HEK293 (cell line): ENCODE measurements at regions not wholly inside any gene's neighbourhood (a gene's known extent, or its start where the extent isn't known, plus 50 kb on each side); places are given as distances from the start of the nearest gene placed in this dataset.

Experiments
- CTCF ChIA-PET: fragments of 350-600 bp; formaldehyde crosslinking; extraction: SDS; loops from one replicate; lab custom pipeline; 2021; ENCODE audit warnings: antibody characterized with exemption; lab: Yijun Ruan, JAX
- POLR2A ChIA-PET: fragments of 300-600 bp; formaldehyde crosslinking; extraction: SDS; loops from one replicate; lab custom pipeline; 2020; ENCODE audit warnings: antibody characterized with exemption, inconsistent platforms; lab: Yijun Ruan, JAX
- H3K27ac ChIP-seq: fragments of 200-500 bp; sonication (Bioruptor generic); 2 replicates; pipeline ENCODE4 v1.5.1; 2014; ENCODE audit warnings: low read depth, low read length, control low read depth, inconsistent platforms; ENCODE audit errors: extremely low read depth
- H3K36me3 ChIP-seq, 2 experiments: fragments of 200-500 bp in 1 of 2; sonication (Bioruptor generic) in 1 of 2; 1 replicate in 1 of 2; 2 replicates in 1 of 2; pipeline ENCODE4 v1.5.1; 2014 to 2017; ENCODE audit warnings: inconsistent platforms in 2 of 2, low read length in 2 of 2; ENCODE audit not compliant: control insufficient read depth in 2 of 2, insufficient read depth in 1 of 2
- H3K4me1 ChIP-seq: fragments of 200-500 bp; sonication (Bioruptor generic); 2 replicates; pipeline ENCODE4 v1.5.1; 2014; ENCODE audit warnings: mild to moderate bottlenecking, low read length, inconsistent platforms; ENCODE audit not compliant: control insufficient read depth, insufficient read depth
- H3K4me3 ChIP-seq: 2 replicates; pipeline ENCODE4 v1.5.1; 2011; ENCODE audit warnings: low read depth, mild to moderate bottlenecking, control low read depth, low read length, moderate library complexity
- H3K9me3 ChIP-seq: fragments of 200-500 bp; sonication (Bioruptor generic); 2 replicates; pipeline ENCODE4 v1.5.1; 2014; ENCODE audit warnings: low read depth, low read length, inconsistent platforms; ENCODE audit not compliant: control insufficient read depth, insufficient read depth
- BCL6B ChIP-seq: fragments of 450-650 bp; formaldehyde crosslinking; IDR thresholded peaks from 2 replicates; pipeline ENCODE4 v1.5.1; 2017; ENCODE audit warnings: missing biosample characterization, missing genetic modification characterization
- GFI1B ChIP-seq: fragments of 450-650 bp; formaldehyde crosslinking; IDR thresholded peaks from 2 replicates; pipeline ENCODE4 v1.5.1; 2016; ENCODE audit warnings: missing biosample characterization, missing genetic modification characterization
- KLF9 ChIP-seq: fragments of 450-650 bp; formaldehyde crosslinking; IDR thresholded peaks from 2 replicates; pipeline ENCODE4 v1.5.1; 2016; ENCODE audit warnings: missing biosample characterization, missing genetic modification characterization, low read depth
- PBX3 ChIP-seq: sonication (generic); formaldehyde crosslinking; IDR thresholded peaks from 2 replicates; pipeline ENCODE4 v1.8.1; 2022; ENCODE audit warnings: mild to moderate bottlenecking, moderate library complexity, missing genetic modification reagents
- SCRT2 ChIP-seq: fragments of 450-650 bp; formaldehyde crosslinking; IDR thresholded peaks from 2 replicates; pipeline ENCODE4 v1.5.1; 2016; ENCODE audit warnings: missing biosample characterization, missing genetic modification characterization
- SP7 ChIP-seq: fragments of 450-650 bp; formaldehyde crosslinking; IDR thresholded peaks from 2 replicates; pipeline ENCODE4 v1.5.1; 2016; ENCODE audit warnings: missing biosample characterization, missing genetic modification characterization
- ZBTB1 ChIP-seq: fragments of 450-650 bp; formaldehyde crosslinking; IDR thresholded peaks from 2 replicates; pipeline ENCODE4 v1.5.1; 2016; ENCODE audit warnings: missing biosample characterization, missing genetic modification characterization
- ZBTB10 ChIP-seq: fragments of 450-650 bp; formaldehyde crosslinking; IDR thresholded peaks from 2 replicates; pipeline ENCODE4 v1.5.1; 2016; ENCODE audit warnings: missing biosample characterization, missing genetic modification characterization
- ZBTB26 ChIP-seq: fragments of 450-650 bp; formaldehyde crosslinking; optimal IDR thresholded peaks from 2 replicates; pipeline ENCODE3; 2016; ENCODE audit warnings: missing biosample characterization, mild to moderate bottlenecking, missing genetic modification characterization
- ZBTB44 ChIP-seq: fragments of 450-650 bp; IDR thresholded peaks from 2 replicates; pipeline ENCODE4 v1.5.1; 2018; ENCODE audit warnings: missing biosample characterization, mild to moderate bottlenecking, missing genetic modification characterization
- ZNF146 ChIP-seq: fragments of 450-650 bp; formaldehyde crosslinking; IDR thresholded peaks from 2 replicates; pipeline ENCODE4 v1.5.1; 2016; ENCODE audit warnings: missing biosample characterization, missing genetic modification characterization
- ZNF175 ChIP-seq: fragments of 450-650 bp; formaldehyde crosslinking; IDR thresholded peaks from 2 replicates; pipeline ENCODE4 v1.5.1; 2016; ENCODE audit warnings: missing biosample characterization, missing genetic modification characterization
- ZNF292 ChIP-seq: fragments of 450-650 bp; formaldehyde crosslinking; IDR thresholded peaks from 2 replicates; pipeline ENCODE4 v1.5.1; 2016; ENCODE audit warnings: low read depth, missing biosample characterization, missing genetic modification characterization, borderline replicate concordance
- ZNF394 ChIP-seq: fragments of 450-650 bp; formaldehyde crosslinking; IDR thresholded peaks from 2 replicates; pipeline ENCODE4 v1.5.1; 2016; ENCODE audit warnings: missing biosample characterization, missing genetic modification characterization, mild to moderate bottlenecking, moderate library complexity, borderline replicate concordance
- ZNF623 ChIP-seq: fragments of 450-650 bp; formaldehyde crosslinking; IDR thresholded peaks from 2 replicates; pipeline ENCODE4 v1.5.1; 2016; ENCODE audit warnings: missing biosample characterization, missing genetic modification characterization
- ZNF664 ChIP-seq: fragments of 450-650 bp; formaldehyde crosslinking; IDR thresholded peaks from 2 replicates; pipeline ENCODE4 v1.5.1; 2016; ENCODE audit warnings: missing biosample characterization, missing genetic modification characterization
- ZNF692 ChIP-seq: fragments of 450-650 bp; formaldehyde crosslinking; IDR thresholded peaks from 2 replicates; pipeline ENCODE4 v1.5.1; 2016; ENCODE audit warnings: missing biosample characterization, missing genetic modification characterization
- ZNF76 ChIP-seq: fragments of 450-650 bp; formaldehyde crosslinking; IDR thresholded peaks from 2 replicates; pipeline ENCODE4; 2016; ENCODE audit warnings: low read depth, missing biosample characterization, missing genetic modification characterization, borderline replicate concordance
- ZNF791 ChIP-seq: fragments of 450-650 bp; formaldehyde crosslinking; IDR thresholded peaks from 2 replicates; pipeline ENCODE4 v1.5.1; 2016; ENCODE audit warnings: missing biosample characterization, missing genetic modification characterization
- ZNF843 ChIP-seq: fragments of 450-650 bp; formaldehyde crosslinking; IDR thresholded peaks from 2 replicates; pipeline ENCODE4 v1.5.1; 2016; ENCODE audit warnings: missing biosample characterization, missing genetic modification characterization

GRCh38 chr18:52082246-52082645 lies 257.8 kb upstream of the DCC start (continued):
- TF ChIP-seq ZNF394 = no peak

GRCh38 chr18:52087140-52087539 lies 252.9 kb upstream of the DCC start:
- POLR2A ChIA-PET = no interaction called here
- H3K9me3 ChIP-seq = no peaks in the 10 kb centered on the region
- H3K36me3 ChIP-seq = no peaks in the 10 kb centered on the region
- no peak overlapping the region for H3K4me3 ChIP-seq
- no peak overlapping the region for H3K27ac ChIP-seq
- TF ChIP-seq ZNF76 = no peak
- TF ChIP-seq ZNF692 (tag by site-specific recombination) = no peak
- TF ChIP-seq SCRT2 (tag by site-specific recombination) = no peak
- TF ChIP-seq PBX3 (CRISPR knock-in tag) = no peak
- no peak for TF ChIP-seq ZNF791 (tag by site-specific recombination)
- H3K4me1 ChIP-seq = no peaks in the 10 kb centered on the region
- CTCF ChIA-PET = no interaction called here

GRCh38 chr18:52090005-52090404 lies 250.0 kb upstream of the DCC start:
- Histone ChIP-seq H3K4me3 (no peak overlapping the region), H3K4me1 (no peaks in the 10 kb centered on the region), H3K27ac (no peak overlapping the region), H3K36me3 (no peaks in the 10 kb centered on the region), H3K9me3 (no peaks in the 10 kb centered on the region)
- CTCF ChIA-PET = interaction anchor here (1.2 kb wide), 1 partner anchor 9 kb away, joined by 3 read pairs; no protein-coding TSS in a partner anchor
- TF ChIP-seq ZNF146 (tag by site-specific recombination) (no peak), ZNF843 (tag by site-specific recombination) (no peak), ZBTB44 (tag by site-specific recombination) (no peak), KLF9 (no peak)
- POLR2A ChIA-PET = no interaction called here

GRCh38 chr18:52093171-52093570 lies 246.8 kb upstream of the DCC start:
- CTCF ChIA-PET = no interaction called here

GRCh38 chr18:52118684-52119083 lies 221.3 kb upstream of the DCC start:
- ChIA-PET POLR2A (no interaction called here), CTCF (no interaction called here)
- Histone ChIP-seq H3K36me3 (no peaks in the 10 kb centered on the region), H3K27ac (no peak overlapping the region), H3K4me1 (no peaks in the 10 kb centered on the region), H3K9me3 (no peaks in the 10 kb centered on the region), H3K4me3 (no peak overlapping the region)
- no peak for TF ChIP-seq ZBTB10 (tag by site-specific recombination)
- TF ChIP-seq BCL6B = no peak
- TF ChIP-seq ZNF175 (tag by site-specific recombination) = no peak
- TF ChIP-seq ZNF664 = no peak
- TF ChIP-seq GFI1B (tag by site-specific recombination) = no peak
- TF ChIP-seq ZBTB26 (tag by site-specific recombination) = no peak
- no peak for TF ChIP-seq ZBTB1 (tag by site-specific recombination)

More at GRCh38 chr18:52093171-52093570, 246.8 kb upstream of the DCC start:
- Histone ChIP-seq H3K4me1 (no peaks in the 10 kb centered on the region), H3K27ac (no peak overlapping the region), H3K9me3 (no peaks in the 10 kb centered on the region), H3K4me3 (no peak overlapping the region), H3K36me3 (no peaks in the 10 kb centered on the region)
- POLR2A ChIA-PET = no interaction called here
- no peak for TF ChIP-seq SP7
- TF ChIP-seq ZNF623 (tag by site-specific recombination) = no peak
- TF ChIP-seq ZNF292 (tag by site-specific recombination) = no peak
